NT2/D1 (cell line): ENCODE measurements at regions not wholly inside any gene's neighbourhood (a gene's known extent, or its start where the extent isn't known, plus 50 kb on each side); places are given as distances from the start of the nearest gene placed in this dataset.

Experiments used
- SUZ12 ChIP-seq: IDR thresholded peaks from 2 replicates; pipeline ENCODE4 v1.6.1; 2011; ENCODE audit not compliant: insufficient read length, insufficient read depth; ENCODE audit errors: extremely low read depth
- YY1 ChIP-seq: IDR thresholded peaks from 2 replicates; pipeline ENCODE4 v1.6.1; 2011; ENCODE audit not compliant: insufficient read length, insufficient read depth
- ZNF274 ChIP-seq: IDR thresholded peaks from 2 replicates; pipeline ENCODE4 v1.6.1; 2011; ENCODE audit warnings: mild to moderate bottlenecking, low read depth, low read length

GRCh38 chr9:91036356-91036755, 234.7 kb downstream of the SYK start:
- TF ChIP-seq SUZ12 (no peak), ZNF274 (no peak), YY1 (no peak)
